Lung (tissue), 11 donors: ENCODE measurements at regions not wholly inside any gene's neighbourhood (a gene's known extent, or its start where the extent isn't known, plus 50 kb on each side); places are given as distances from the start of the nearest gene placed in this dataset.

Experiments used
- ATAC-seq: fragments of 200-7000 bp; cut with Tn5 transposase; one replicate; pipeline ENCODE4 v1.9.1; 2020; ENCODE audit warnings: moderate number of reproducible peaks; ENCODE audit not compliant: insufficient read depth, low FRiP score
- DNase-seq, 3 donors: peaks; one replicate each; pipeline ENCODE4 v3.0.0-alpha.2; 2013 to 2017
- H3K27ac ChIP-seq, 2 donors: one replicate each; pipeline ENCODE4 v1.5.1; 2013; ENCODE audit warnings: mild to moderate bottlenecking in 2 of 2, moderate library complexity in 2 of 2, control low read depth in 1 of 2, inconsistent platforms in 1 of 2, low read depth in 1 of 2, low read length in 1 of 2
- H3K27me3 ChIP-seq, 3 donors: one replicate each; pipeline ENCODE4 v1.5.1; 2013; ENCODE audit warnings: low read length in 2 of 3; ENCODE audit not compliant: control insufficient read depth in 3 of 3, insufficient read depth in 3 of 3
- H3K36me3 ChIP-seq, 4 donors: one replicate each; pipeline ENCODE4 v1.5.1; 2013; ENCODE audit warnings: low read length in 4 of 4, mild to moderate bottlenecking in 1 of 4, moderate library complexity in 1 of 4; ENCODE audit not compliant: control insufficient read depth in 4 of 4, insufficient read depth in 4 of 4
- H3K4me1 ChIP-seq, 5 donors: one replicate each; pipeline ENCODE4 v1.5.1; 2013; ENCODE audit warnings: low read length in 5 of 5, mild to moderate bottlenecking in 2 of 5, moderate library complexity in 1 of 5; ENCODE audit not compliant: control insufficient read depth in 5 of 5, insufficient read depth in 5 of 5
- H3K4me3 ChIP-seq: one replicate; pipeline ENCODE4 v1.5.1; 2013; ENCODE audit warnings: mild to moderate bottlenecking, control low read depth, moderate library complexity
- H3K9ac ChIP-seq, 2 donors: one replicate each; pipeline ENCODE4 v1.5.1; 2013; ENCODE audit warnings: low read length in 2 of 2, control low read depth in 1 of 2; ENCODE audit not compliant: insufficient read depth in 1 of 2
- H3K9me3 ChIP-seq, 4 donors: one replicate each; pipeline ENCODE4 v1.5.1; 2013; ENCODE audit warnings: low read length in 3 of 4, mild to moderate bottlenecking in 1 of 4, moderate library complexity in 1 of 4; ENCODE audit not compliant: control insufficient read depth in 4 of 4, insufficient read depth in 3 of 4
- WGBS, 2 donors: extraction: QIAGEN DNeasy Blood & Tissue Kit; methylation state at CpG; one replicate each; pipeline ENCODE4 v1.1.7; 2013; 5-methylcytosine and 5-hydroxymethylcytosine counted together
- TF ChIP-seq, protein P1 (sequence below): IDR thresholded peaks from 2 replicates; pipeline ENCODE4 v1.5.1; 2012; ENCODE audit warnings: mild to moderate bottlenecking; ENCODE audit errors: control extremely low read depth, extremely low read depth
- donor health status: control.
- donor health status: control.
- donor health status: Bipolar disorder and iron deficiency.
- donor health status: healthy.
- donor health status: DM: yes; HTN: yes; CAD: no.

DNA sequence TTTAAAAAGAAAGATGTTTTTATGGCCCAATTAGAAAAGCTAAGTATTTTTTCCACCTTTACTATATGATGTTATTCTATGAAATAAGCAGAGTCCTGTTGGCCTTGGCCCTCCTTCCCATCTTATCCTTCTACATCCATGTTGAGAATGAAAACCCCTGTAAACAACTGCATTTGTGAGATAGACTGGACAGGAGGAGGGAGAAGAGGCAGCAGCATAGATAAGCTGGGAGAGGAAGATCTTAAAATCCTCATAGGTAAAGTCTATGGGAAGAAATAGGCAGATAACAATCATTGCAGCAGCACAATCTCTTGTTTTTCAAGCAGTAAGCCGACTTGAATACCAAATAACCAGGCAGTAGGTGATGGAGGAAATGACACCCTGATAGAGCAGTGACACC, 207.6 kb upstream of the PARD3B start:
- no peak overlapping the region for H3K4me3 ChIP-seq
- H3K27ac ChIP-seq = no peak overlapping the region
- peaks cover 0 to 24% (median 0%) of the 10 kb centered on the region in 5 donors for H3K4me1 ChIP-seq
- ATAC-seq = no peak
- H3K27me3 ChIP-seq = no peaks in the 10 kb centered on the region
- no peak overlapping the region for H3K9ac ChIP-seq
- no peaks in the 10 kb centered on the region for H3K9me3 ChIP-seq
- TF ChIP-seq, protein P1, sequence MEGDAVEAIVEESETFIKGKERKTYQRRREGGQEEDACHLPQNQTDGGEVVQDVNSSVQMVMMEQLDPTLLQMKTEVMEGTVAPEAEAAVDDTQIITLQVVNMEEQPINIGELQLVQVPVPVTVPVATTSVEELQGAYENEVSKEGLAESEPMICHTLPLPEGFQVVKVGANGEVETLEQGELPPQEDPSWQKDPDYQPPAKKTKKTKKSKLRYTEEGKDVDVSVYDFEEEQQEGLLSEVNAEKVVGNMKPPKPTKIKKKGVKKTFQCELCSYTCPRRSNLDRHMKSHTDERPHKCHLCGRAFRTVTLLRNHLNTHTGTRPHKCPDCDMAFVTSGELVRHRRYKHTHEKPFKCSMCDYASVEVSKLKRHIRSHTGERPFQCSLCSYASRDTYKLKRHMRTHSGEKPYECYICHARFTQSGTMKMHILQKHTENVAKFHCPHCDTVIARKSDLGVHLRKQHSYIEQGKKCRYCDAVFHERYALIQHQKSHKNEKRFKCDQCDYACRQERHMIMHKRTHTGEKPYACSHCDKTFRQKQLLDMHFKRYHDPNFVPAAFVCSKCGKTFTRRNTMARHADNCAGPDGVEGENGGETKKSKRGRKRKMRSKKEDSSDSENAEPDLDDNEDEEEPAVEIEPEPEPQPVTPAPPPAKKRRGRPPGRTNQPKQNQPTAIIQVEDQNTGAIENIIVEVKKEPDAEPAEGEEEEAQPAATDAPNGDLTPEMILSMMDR = no peak
- WGBS, 2 donors = 95 to 100% methylated on average over 1 of the region's 1 CpG
- H3K36me3 ChIP-seq = no peaks in the 10 kb centered on the region
- no peak for DNase-seq

DNA sequence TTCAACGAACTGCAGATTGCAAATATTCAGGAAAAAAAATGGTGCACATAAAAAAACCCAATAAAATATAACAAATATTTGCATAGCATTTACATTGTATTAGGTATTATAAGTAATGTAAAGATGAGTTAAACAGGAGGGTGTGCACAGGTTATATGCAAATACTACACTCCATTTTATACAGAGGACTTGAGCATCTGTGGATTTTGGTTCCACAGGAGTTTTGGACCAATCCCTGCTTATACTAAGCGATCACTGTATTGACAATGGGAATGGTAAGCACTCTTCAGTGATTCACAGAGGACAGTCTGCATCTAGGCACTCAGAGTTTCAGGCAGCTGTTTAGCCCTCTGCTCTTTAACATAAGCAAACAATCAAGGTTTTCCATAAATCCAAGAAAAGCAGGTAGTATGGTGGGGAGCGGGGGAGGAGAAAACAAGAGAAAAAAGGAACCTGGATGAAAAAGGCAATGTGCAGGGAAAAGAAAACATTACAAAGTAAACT, 206.0 kb upstream of the PARD3B start:
- TF ChIP-seq, protein P1 = no peak
- DNase-seq (no peak), ATAC-seq (no peak)
- H3K9ac ChIP-seq = no peak overlapping the region
- H3K27me3 ChIP-seq = no peaks in the 10 kb centered on the region
- no peak overlapping the region for H3K4me3 ChIP-seq
- H3K9me3 ChIP-seq = no peaks in the 10 kb centered on the region
- H3K27ac ChIP-seq = no peak overlapping the region
- 88 to 90% methylated on average over 3 of the region's 3 CpGs for WGBS, 2 donors
- no peaks in the 10 kb centered on the region for H3K36me3 ChIP-seq
- H3K4me1 ChIP-seq = peaks cover 0 to 24% (median 0%) of the 10 kb centered on the region in 5 donors

DNA sequence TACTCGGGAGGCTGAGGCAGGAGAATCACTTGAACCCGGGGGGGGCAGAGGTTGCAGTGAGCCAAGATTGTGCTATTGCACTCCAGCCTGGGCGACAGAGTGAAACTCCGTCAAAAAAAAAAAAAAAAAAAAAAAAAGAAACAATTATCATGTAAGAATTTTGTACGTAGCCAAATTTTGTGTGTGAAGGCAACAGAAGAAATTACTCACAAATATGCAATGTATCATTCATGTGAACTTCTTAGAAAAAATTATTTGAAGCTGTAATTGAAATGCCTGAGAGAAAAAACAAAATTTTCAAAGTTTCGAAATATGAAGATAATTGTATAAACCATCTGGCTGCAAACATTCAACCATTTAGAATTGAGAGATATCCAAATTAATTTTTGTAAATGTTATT, 204.8 kb upstream of the PARD3B start:
- no peaks in the 10 kb centered on the region for H3K27me3 ChIP-seq
- no peak overlapping the region for H3K9ac ChIP-seq
- ATAC-seq (no peak), DNase-seq (peak in 1 of 3 donors; percentile 30)
- H3K27ac ChIP-seq = no peak overlapping the region
- TF ChIP-seq, protein P1 = no peak
- H3K36me3 ChIP-seq = no peaks in the 10 kb centered on the region
- 85 to 87% methylated on average over 6 of the region's 6 CpGs for WGBS, 2 donors
- H3K4me3 ChIP-seq = no peak overlapping the region
- H3K9me3 ChIP-seq = no peaks in the 10 kb centered on the region
- H3K4me1 ChIP-seq = peaks cover 0 to 15% (median 0%) of the 10 kb centered on the region in 5 donors

DNA sequence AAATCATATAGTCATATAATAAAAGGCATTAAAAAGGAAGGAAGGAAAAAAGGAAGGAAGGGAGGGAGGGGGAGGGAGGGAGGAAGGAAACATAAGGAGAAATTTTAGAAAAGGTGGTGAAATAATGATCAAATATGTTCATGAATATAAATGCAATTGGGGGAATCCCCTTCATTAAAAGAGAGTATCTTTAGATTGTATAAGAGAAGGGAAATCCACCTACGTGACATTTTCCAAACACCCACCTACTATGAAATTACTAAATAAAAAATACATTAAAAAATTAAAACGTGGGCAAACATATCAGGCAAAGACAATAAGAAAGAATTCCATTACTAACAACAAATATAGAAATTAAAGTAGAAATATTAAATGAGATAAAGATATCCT, 203.4 kb upstream of the PARD3B start:
- no peak overlapping the region for H3K9ac ChIP-seq
- no peaks in the 10 kb centered on the region for H3K36me3 ChIP-seq
- peaks cover 0 to 2% (median 0%) of the 10 kb centered on the region in 5 donors for H3K4me1 ChIP-seq
- DNase-seq (no peak), ATAC-seq (no peak)
- no peaks in the 10 kb centered on the region for H3K9me3 ChIP-seq
- WGBS, 2 donors = 65 to 85% methylated on average over 2 of the region's 2 CpGs
- TF ChIP-seq, protein P1 = no peak
- no peaks in the 10 kb centered on the region for H3K27me3 ChIP-seq
- H3K27ac ChIP-seq = no peak overlapping the region
- no peak overlapping the region for H3K4me3 ChIP-seq
